Activated B cell treated with CpG ODN at 0.5 μM for 24 hours (primary cell): ENCODE measurements at regions not wholly inside any gene's neighbourhood (a gene's known extent, or its start where the extent isn't known, plus 50 kb on each side); places are given as distances from the start of the nearest gene placed in this dataset.

Experiments used
- ATAC-seq: fragments of 200-7000 bp; cut with Tn5 transposase; one replicate; pipeline ENCODE4 v1.10.0; 2021; ENCODE audit warnings: low read depth, mild to moderate bottlenecking, moderate library complexity
- CTCF ChIA-PET: fragments of 350-600 bp; sonication (Branson Sonifier 250); formaldehyde crosslinking; loops from one replicate; lab custom pipeline; 2021; ENCODE audit warnings: antibody characterized with exemption; lab: Charles Lee
- POLR2A ChIA-PET: fragments of 350-600 bp; sonication (Branson Sonifier 250); formaldehyde crosslinking; loops from one replicate; lab custom pipeline; 2021; ENCODE audit warnings: antibody characterized with exemption; lab: Charles Lee
- DNase-seq: peaks from one replicate; pipeline ENCODE4 v3.0.0; 2022
- H3K27ac Mint-ChIP-seq: one replicate; pipeline ENCODE4 v1.8.0; 2020; ENCODE audit warnings: mixed read lengths
- H3K27me3 Mint-ChIP-seq: one replicate; pipeline ENCODE4 v1.8.0; 2021; ENCODE audit warnings: mixed read lengths
- H3K36me3 Mint-ChIP-seq: one replicate; pipeline ENCODE4 v1.8.0; 2021; ENCODE audit warnings: low read depth, mixed read lengths
- H3K4me1 Mint-ChIP-seq: one replicate; pipeline ENCODE4 v1.8.0; 2021; ENCODE audit warnings: mixed read lengths
- H3K4me3 Mint-ChIP-seq: one replicate; pipeline ENCODE4 v1.8.0; 2020; ENCODE audit warnings: mild to moderate bottlenecking, mixed read lengths
- H3K9me3 Mint-ChIP-seq: one replicate; pipeline ENCODE4 v1.8.0; 2020; ENCODE audit warnings: mixed read lengths
- CTCF ChIP-seq: fragments of 200-600 bp; IDR thresholded peaks from one replicate; pipeline ENCODE4 v1.8.0; 2022; ENCODE audit warnings: antibody characterized with exemption, mild to moderate bottlenecking
- intact Hi-C: fragments of 100-400 bp; cut with micrococcal nuclease; formaldehyde crosslinking; loops from one replicate; pipeline ENCODE4 v1.15.1; 2024

GRCh38 chrX:134144231-134144630 lies 92.8 kb upstream of the CCDC160 start:
- ChIA-PET CTCF (interaction anchor here (1.0 to 2.7 kb wide), 3 partner anchors 252 to 446 kb away, joined by 3 to 11 read pairs (median 3); no protein-coding TSS in a partner anchor), POLR2A (no interaction called here)
- H3K4me3 Mint-ChIP-seq, result no peak overlapping the region
- intact Hi-C loops, result loop anchor here (1.0 to 5.0 kb wide), 2 partner anchors 352 to 397 kb away; no protein-coding TSS in a partner anchor
- no peak for TF ChIP-seq CTCF
- no peak overlapping the region for H3K27ac Mint-ChIP-seq
- no peaks in the 10 kb centered on the region for H3K4me1 Mint-ChIP-seq
- H3K36me3 Mint-ChIP-seq, result no peaks in the 10 kb centered on the region
- no peak for ATAC-seq
- H3K27me3 Mint-ChIP-seq, result peaks cover 6% of the 10 kb centered on the region
- no peaks in the 10 kb centered on the region for H3K9me3 Mint-ChIP-seq
- DNase-seq, result no peak

- DNase-seq, result no peak
- CTCF ChIA-PET, result interaction anchor here (2.7 kb wide), 1 partner anchor 354 kb away, joined by 11 read pairs; no protein-coding TSS in a partner anchor
- POLR2A ChIA-PET, result no interaction called here
- Mint-ChIP-seq H3K4me3 (no peak overlapping the region), H3K27me3 (no peaks in the 10 kb centered on the region), H3K9me3 (no peaks in the 10 kb centered on the region), H3K4me1 (no peaks in the 10 kb centered on the region), H3K27ac (no peak overlapping the region), H3K36me3 (no peaks in the 10 kb centered on the region)
- no peak for TF ChIP-seq CTCF
- no peak for ATAC-seq
- intact Hi-C loops, result no loop called here
Measured at GRCh38 chrX:134146493-134146892, 90.5 kb upstream of the CCDC160 start.

GRCh38 chrX:134148172-134148692 lies 88.8 kb upstream of the CCDC160 start:
- no peak overlapping the region for H3K27ac Mint-ChIP-seq
- no peaks in the 10 kb centered on the region for H3K27me3 Mint-ChIP-seq
- DNase-seq, result no peak
- no peaks in the 10 kb centered on the region for H3K36me3 Mint-ChIP-seq
- intact Hi-C loops, result no loop called here
- no peaks in the 10 kb centered on the region for H3K9me3 Mint-ChIP-seq
- ATAC-seq, result no peak
- H3K4me1 Mint-ChIP-seq, result no peaks in the 10 kb centered on the region
- POLR2A ChIA-PET, result no interaction called here
- no peak for TF ChIP-seq CTCF
- CTCF ChIA-PET, result no interaction called here
- H3K4me3 Mint-ChIP-seq, result no peak overlapping the region

- no peak for DNase-seq
Measured at GRCh38 chrX:134158821-134159512, 78.0 kb upstream of the CCDC160 start.

More at GRCh38 chrX:134158821-134159512, 78.0 kb upstream of the CCDC160 start:
- Mint-ChIP-seq H3K9me3 (no peaks in the 10 kb centered on the region), H3K36me3 (no peaks in the 10 kb centered on the region), H3K27me3 (no peaks in the 10 kb centered on the region), H3K4me3 (no peak overlapping the region), H3K27ac (no peak overlapping the region), H3K4me1 (peaks cover 7% of the 10 kb centered on the region)
- CTCF ChIA-PET, result no interaction called here
- no peak for ATAC-seq
- intact Hi-C loops, result no loop called here
- TF ChIP-seq CTCF, result no peak
- POLR2A ChIA-PET, result no interaction called here
